GM12891 (cell line): ENCODE measurements at regions not wholly inside any gene's neighbourhood (a gene's known extent, or its start where the extent isn't known, plus 50 kb on each side); places are given as distances from the start of the nearest gene placed in this dataset.

Source experiments
- POLR2A ChIP-seq: IDR thresholded peaks from 2 replicates; pipeline ENCODE4 v1.6.1; 2011; ENCODE audit warnings: low read depth, low read length, control low read depth
- POLR2AphosphoS5 ChIP-seq: IDR thresholded peaks from 2 replicates; pipeline ENCODE4 v1.6.1; 2011; ENCODE audit warnings: low read depth, low read length, control low read depth

DNA sequence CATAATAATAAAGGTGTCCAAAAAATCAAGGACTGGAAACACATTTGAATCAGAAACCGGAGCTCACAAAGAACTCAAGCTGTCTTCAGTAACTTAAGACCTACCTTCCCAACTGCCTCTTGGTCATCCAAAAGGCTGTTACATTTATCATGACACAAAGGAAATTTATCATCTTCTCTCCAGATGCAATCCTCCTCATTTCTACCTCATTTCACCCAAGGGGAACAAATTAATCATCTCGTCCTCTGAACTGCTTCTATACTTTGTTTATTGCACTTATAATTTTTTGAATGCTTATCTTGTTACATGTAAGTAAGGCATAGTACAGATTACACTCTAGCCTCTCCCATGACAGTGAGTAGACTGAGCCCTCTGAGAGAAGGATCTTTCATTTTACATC, 105.1 kb upstream of the RGPD4 start:
- TF ChIP-seq POLR2A (no peak), POLR2AphosphoS5 (no peak)
